Mucosa of descending colon (tissue), 3 donors: ENCODE measurements at regions not wholly inside any gene's neighbourhood (a gene's known extent, or its start where the extent isn't known, plus 50 kb on each side); places are given as distances from the start of the nearest gene placed in this dataset.
"Not testable (repeated sequence)": the region's sequence is repeated elsewhere in the genome, so short reads cannot be mapped to it uniquely, and the experiment has no call there.

Source experiments
- ATAC-seq: fragments of 200-7000 bp; cut with Tn5 transposase; one replicate; pipeline ENCODE4 v1.9.1; 2020; ENCODE audit warnings: mild to moderate bottlenecking, moderate library complexity
- DNase-seq, 3 donors: peaks; one replicate each; pipeline ENCODE4 v3.0.0-alpha.2; 2020
- H3K36me3 ChIP-seq: fragments of 200-600 bp; one replicate; pipeline ENCODE4 v1.8.0; 2021; ENCODE audit warnings: low read depth, mild to moderate bottlenecking
- H3K4me1 ChIP-seq: fragments of 200-600 bp; one replicate; pipeline ENCODE4 v1.8.0; 2021; ENCODE audit warnings: low read depth, mild to moderate bottlenecking
- H3K4me3 ChIP-seq: fragments of 200-600 bp; one replicate; pipeline ENCODE4 v1.8.0; 2021; ENCODE audit warnings: mild to moderate bottlenecking
- H3K9me3 ChIP-seq: fragments of 200-600 bp; one replicate; pipeline ENCODE4 v1.8.0; 2021; ENCODE audit warnings: mild to moderate bottlenecking
- intact Hi-C, 2 donors: fragments of 100-400 bp; cut with DNase I in 1 of 2; cut with micrococcal nuclease in 1 of 2; formaldehyde crosslinking; loops; one replicate each; pipeline versions ENCODE4 v1.11.0 to v1.11.1; 2022; cut with DNase I, micrococcal nuclease
- TF ChIP-seq, protein P1 (sequence below): fragments of 200-600 bp; IDR thresholded peaks from one replicate; pipeline ENCODE4 v1.8.0; 2022; ENCODE audit warnings: antibody characterized with exemption, mild to moderate bottlenecking
- donor health status: DM: no; HTN: no; CAD: no; lungs with moderate emphysema.
- donor health status: DM: no; HTN: no; CAD: no.
- donor health status: DM: no; HTN: yes; CAD: no.

DNA sequence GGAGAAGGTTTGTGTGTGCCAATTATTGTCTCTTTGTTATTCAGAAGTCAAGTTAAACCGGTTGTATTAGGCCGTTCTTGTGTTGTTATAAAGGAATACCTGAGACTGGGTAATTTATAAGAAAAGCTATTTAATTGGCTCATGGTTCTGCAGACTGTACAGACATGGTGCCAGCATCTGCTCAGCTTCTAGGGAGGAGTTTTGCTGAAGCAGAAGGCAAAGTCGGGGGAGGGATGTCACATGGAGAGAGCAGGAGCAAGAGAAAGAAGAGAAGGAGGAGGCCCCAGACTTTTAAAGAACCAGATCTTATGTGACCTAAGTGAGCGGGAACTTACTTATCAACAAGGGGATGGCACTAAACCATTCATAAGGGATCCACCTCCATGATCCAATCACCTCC, 349.3 kb upstream of the PCDH18 start:
- intact Hi-C loops, result no loop called here
- DNase-seq (no peak), ATAC-seq (no peak)
- H3K4me1 ChIP-seq, result no peaks in the 10 kb centered on the region
- H3K36me3 ChIP-seq, result no peaks in the 10 kb centered on the region
- TF ChIP-seq, protein P1, sequence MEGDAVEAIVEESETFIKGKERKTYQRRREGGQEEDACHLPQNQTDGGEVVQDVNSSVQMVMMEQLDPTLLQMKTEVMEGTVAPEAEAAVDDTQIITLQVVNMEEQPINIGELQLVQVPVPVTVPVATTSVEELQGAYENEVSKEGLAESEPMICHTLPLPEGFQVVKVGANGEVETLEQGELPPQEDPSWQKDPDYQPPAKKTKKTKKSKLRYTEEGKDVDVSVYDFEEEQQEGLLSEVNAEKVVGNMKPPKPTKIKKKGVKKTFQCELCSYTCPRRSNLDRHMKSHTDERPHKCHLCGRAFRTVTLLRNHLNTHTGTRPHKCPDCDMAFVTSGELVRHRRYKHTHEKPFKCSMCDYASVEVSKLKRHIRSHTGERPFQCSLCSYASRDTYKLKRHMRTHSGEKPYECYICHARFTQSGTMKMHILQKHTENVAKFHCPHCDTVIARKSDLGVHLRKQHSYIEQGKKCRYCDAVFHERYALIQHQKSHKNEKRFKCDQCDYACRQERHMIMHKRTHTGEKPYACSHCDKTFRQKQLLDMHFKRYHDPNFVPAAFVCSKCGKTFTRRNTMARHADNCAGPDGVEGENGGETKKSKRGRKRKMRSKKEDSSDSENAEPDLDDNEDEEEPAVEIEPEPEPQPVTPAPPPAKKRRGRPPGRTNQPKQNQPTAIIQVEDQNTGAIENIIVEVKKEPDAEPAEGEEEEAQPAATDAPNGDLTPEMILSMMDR, result no peak
- H3K9me3 ChIP-seq, result no peaks in the 10 kb centered on the region
- no peak overlapping the region for H3K4me3 ChIP-seq

GRCh38 chr4:137868067-137868466, 335.8 kb upstream of the PCDH18 start:
- H3K36me3 ChIP-seq, intact Hi-C loops, H3K9me3 ChIP-seq, DNase-seq, H3K4me3 ChIP-seq, H3K4me1 ChIP-seq, ATAC-seq: not testable (repeated sequence)

DNA sequence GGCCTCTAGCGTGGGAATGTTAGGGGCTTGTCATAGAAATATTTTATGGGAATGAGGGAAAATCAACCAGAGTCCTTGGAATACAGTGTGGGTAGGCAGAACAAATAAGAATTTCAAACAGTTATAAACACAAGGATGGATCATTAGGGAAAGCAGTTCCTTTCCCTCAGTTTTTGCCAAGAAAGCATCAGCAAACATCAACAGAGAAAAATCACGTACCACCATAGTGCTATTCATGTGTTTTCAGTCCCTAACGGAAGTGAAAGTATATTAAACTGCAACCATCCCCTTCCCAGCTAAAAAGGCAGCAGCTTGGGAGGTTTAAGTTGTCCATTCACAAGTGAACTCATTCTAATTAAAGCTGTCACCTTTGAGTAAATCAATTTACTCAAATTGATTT, 334.4 kb upstream of the PCDH18 start:
- no peak for ATAC-seq
- H3K36me3 ChIP-seq, result no peaks in the 10 kb centered on the region
- H3K4me3 ChIP-seq, result no peak overlapping the region
- no peaks in the 10 kb centered on the region for H3K9me3 ChIP-seq
- DNase-seq, result no peak
- TF ChIP-seq, protein P1, result no peak
- intact Hi-C loops, result no loop called here
- H3K4me1 ChIP-seq, result no peaks in the 10 kb centered on the region

DNA sequence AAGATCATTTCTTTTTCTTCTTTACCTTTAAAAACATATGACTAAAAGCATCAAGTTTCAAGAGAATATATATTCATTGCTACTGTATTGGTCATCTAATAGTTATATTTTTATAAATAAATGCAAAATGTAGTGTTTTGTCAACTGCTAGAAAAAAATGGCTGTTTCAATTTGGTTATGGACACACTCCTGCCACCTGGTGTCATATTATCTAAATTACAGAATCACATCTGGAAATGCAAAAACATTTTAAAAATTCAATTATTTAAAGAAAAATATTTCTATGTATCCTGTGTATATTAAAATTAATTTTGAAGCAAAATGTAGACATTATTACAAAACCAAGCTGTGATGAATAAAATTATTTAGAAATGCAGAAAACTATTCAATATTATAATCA, 329.4 kb upstream of the PCDH18 start:
- H3K9me3 ChIP-seq, result no peaks in the 10 kb centered on the region
- no peaks in the 10 kb centered on the region for H3K4me1 ChIP-seq
- intact Hi-C loops, result no loop called here
- DNase-seq (no peak), ATAC-seq (no peak)
- TF ChIP-seq, protein P1, result no peak
- H3K4me3 ChIP-seq, result no peak overlapping the region
- no peaks in the 10 kb centered on the region for H3K36me3 ChIP-seq

GRCh38 chr4:137853424-137853823, 321.1 kb upstream of the PCDH18 start:
- H3K4me1 ChIP-seq, result no peaks in the 10 kb centered on the region
- no peak for ATAC-seq
- TF ChIP-seq, protein P1, result no peak
- H3K4me3 ChIP-seq, result no peak overlapping the region
- no peaks in the 10 kb centered on the region for H3K9me3 ChIP-seq
- intact Hi-C loops, result no loop called here
- no peaks in the 10 kb centered on the region for H3K36me3 ChIP-seq
- DNase-seq, result no peak

DNA sequence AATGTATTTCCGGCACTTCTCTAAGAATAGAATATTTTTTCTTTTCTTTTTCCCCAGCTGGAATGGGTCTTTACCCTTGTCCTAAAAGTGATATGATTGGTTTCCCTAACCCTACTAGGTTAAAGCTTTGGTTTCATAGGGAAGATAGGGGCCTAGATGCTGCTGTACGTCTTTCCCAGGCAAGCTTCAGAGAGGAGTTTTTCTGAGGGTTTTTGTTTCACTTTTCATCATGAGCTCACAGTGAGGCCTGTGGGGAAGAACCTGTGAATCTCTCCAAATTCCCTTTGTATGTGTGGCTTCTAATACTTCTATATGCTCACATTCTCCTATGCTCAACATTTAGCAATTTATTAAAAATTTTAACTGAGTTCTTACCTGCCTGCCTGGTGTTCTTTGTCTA, 320.0 kb upstream of the PCDH18 start:
- ATAC-seq, result no peak
- TF ChIP-seq, protein P1, result no peak
- intact Hi-C loops, result no loop called here

More for the DNA sequence above, 320.0 kb upstream of the PCDH18 start:
- no peak overlapping the region for H3K4me3 ChIP-seq
- no peaks in the 10 kb centered on the region for H3K4me1 ChIP-seq
- H3K36me3 ChIP-seq, result no peaks in the 10 kb centered on the region
- H3K9me3 ChIP-seq, result no peaks in the 10 kb centered on the region
- DNase-seq, result no peak
